Mucosa of descending colon (tissue), 3 donors: ENCODE measurements at regions not wholly inside any gene's neighbourhood (a gene's known extent, or its start where the extent isn't known, plus 50 kb on each side); places are given as distances from the start of the nearest gene placed in this dataset.
A peak's percentile ranks its signal among the peaks of the same experiment; 100 is the strongest.

Source experiments
- ATAC-seq: fragments of 200-7000 bp; cut with Tn5 transposase; one replicate; pipeline ENCODE4 v1.9.1; 2020; ENCODE audit warnings: mild to moderate bottlenecking, moderate library complexity
- DNase-seq, 3 donors: peaks; one replicate each; pipeline ENCODE4 v3.0.0-alpha.2; 2020
- H3K36me3 ChIP-seq: fragments of 200-600 bp; one replicate; pipeline ENCODE4 v1.8.0; 2021; ENCODE audit warnings: low read depth, mild to moderate bottlenecking
- H3K4me1 ChIP-seq: fragments of 200-600 bp; one replicate; pipeline ENCODE4 v1.8.0; 2021; ENCODE audit warnings: low read depth, mild to moderate bottlenecking
- H3K4me3 ChIP-seq: fragments of 200-600 bp; one replicate; pipeline ENCODE4 v1.8.0; 2021; ENCODE audit warnings: mild to moderate bottlenecking
- H3K9me3 ChIP-seq: fragments of 200-600 bp; one replicate; pipeline ENCODE4 v1.8.0; 2021; ENCODE audit warnings: mild to moderate bottlenecking
- CTCF ChIP-seq: fragments of 200-600 bp; IDR thresholded peaks from one replicate; pipeline ENCODE4 v1.8.0; 2022; ENCODE audit warnings: antibody characterized with exemption, mild to moderate bottlenecking
- intact Hi-C, 2 donors: fragments of 100-400 bp; cut with DNase I in 1 of 2; cut with micrococcal nuclease in 1 of 2; formaldehyde crosslinking; loops; one replicate each; pipeline versions ENCODE4 v1.11.0 to v1.11.1; 2022; cut with DNase I, micrococcal nuclease
- donor health status: DM: no; HTN: no; CAD: no; lungs with moderate emphysema.
- donor health status: DM: no; HTN: no; CAD: no.
- donor health status: DM: no; HTN: yes; CAD: no.

GRCh38 chr9:121601194-121601593 is 50.2 kb upstream of the DAB2IP start:
- no peak for TF ChIP-seq CTCF
- ATAC-seq, result no peak
- H3K4me3 ChIP-seq, result no peak overlapping the region
- peaks cover 17% of the 10 kb centered on the region for H3K4me1 ChIP-seq
- peak in 1 of 3 donors; percentile 8 for DNase-seq
- H3K9me3 ChIP-seq, result no peaks in the 10 kb centered on the region
- intact Hi-C loops, result no loop called here
- no peaks in the 10 kb centered on the region for H3K36me3 ChIP-seq
